Adrenal gland (tissue), 9 donors: ENCODE measurements at regions not wholly inside any gene's neighbourhood (a gene's known extent, or its start where the extent isn't known, plus 50 kb on each side); places are given as distances from the start of the nearest gene placed in this dataset.

Experiments
- DNase-seq, 7 donors: peaks; one replicate each; pipeline ENCODE4 v3.0.0-alpha.2; 2019 to 2020
- H3K27ac ChIP-seq, 5 donors: fragments of 200-600 bp; sonication (generic) in 4 of 5; 1 replicate in 3 of 5; 2 replicates in 2 of 5; pipeline versions ENCODE4 v1.5.1 to v1.8.0; 2016 to 2020; ENCODE audit warnings: mild to moderate bottlenecking in 1 of 5
- H3K27me3 ChIP-seq: fragments of 200-600 bp; 2 replicates; pipeline ENCODE4 v1.8.0; 2021
- H3K36me3 ChIP-seq, 2 donors: fragments of 200-600 bp; replicated peaks in 1 of 2; 1 replicate in 1 of 2; 2 replicates in 1 of 2; pipeline versions ENCODE4 v1.5.1 to v1.8.0; 2018 to 2022
- H3K4me1 ChIP-seq, 2 donors: fragments of 200-600 bp; replicated peaks in 1 of 2; 1 replicate in 1 of 2; 2 replicates in 1 of 2; pipeline versions ENCODE4 v1.5.1 to v1.8.0; 2018 to 2021
- H3K4me3 ChIP-seq, 4 donors: fragments of 200-600 bp; sonication (generic) in 3 of 4; one replicate each; pipeline ENCODE4 v1.5.1; 2016 to 2018
- H3K9me3 ChIP-seq, 3 donors: fragments of 200-600 bp; sonication (generic) in 1 of 3; replicated peaks in 1 of 3; 1 replicate in 2 of 3; 2 replicates in 1 of 3; pipeline versions ENCODE4 v1.5.1 to v1.8.0; 2016 to 2021
- CTCF ChIP-seq, 6 experiments: fragments of 450-650 bp in 4 of 6; fragments of 200-600 bp in 2 of 6; sonication (generic) in 1 of 6; IDR thresholded peaks; 1 replicate in 5 of 6; 2 replicates in 1 of 6; pipeline versions ENCODE4 v1.5.1 to v1.8.0; 2016 to 2021; ENCODE audit warnings: antibody characterized with exemption in 6 of 6, mild to moderate bottlenecking in 2 of 6, moderate library complexity in 1 of 6
- POLR2A ChIP-seq, 2 donors: fragments of 450-650 bp; IDR thresholded peaks; one replicate each; pipeline ENCODE4 v1.6.1; 2017; ENCODE audit warnings: antibody characterized with exemption in 2 of 2, mild to moderate bottlenecking in 2 of 2, moderate library complexity in 1 of 2
- WGBS, 4 donors: extraction: QIAGEN DNeasy Blood & Tissue Kit in 2 of 4; methylation state at CpG; one replicate each; pipeline versions ENCODE4 v1.1.5 to v1.1.7; 2013 to 2017; 5-methylcytosine and 5-hydroxymethylcytosine counted together
- intact Hi-C, 2 donors: fragments of 100-400 bp; cut with DNase I; formaldehyde crosslinking; loops; one replicate each; pipeline versions ENCODE4 v1.14.1 to v1.15.0; 2022 to 2023
- donor health status: healthy with polysubstance abuse.
- donor health status: Bipolar disorder and iron deficiency.
- donor health status: DM: yes; HTN: yes; CAD: no.
- donor health status: DM: no; HTN: no; CAD: no.
- donor health status: DM: no; HTN: no; CAD: no.

GRCh38 chr15:69700380-69700779 is 247.8 kb downstream of the RPLP1 start:
- intact Hi-C loops = no loop called here
- no peak overlapping the region for H3K27ac ChIP-seq
- WGBS, 4 donors = 77 to 94% (median 87%) methylated on average over 3 of the region's 3 CpGs
- no peaks in the 10 kb centered on the region for H3K27me3 ChIP-seq
- no peak overlapping the region for H3K4me3 ChIP-seq
- H3K36me3 ChIP-seq = no peaks in the 10 kb centered on the region
- TF ChIP-seq CTCF (IDR thresholded peaks at IDR 0.05) (no peak), POLR2A (IDR thresholded peaks at IDR 0.05) (no peak)
- no peaks in the 10 kb centered on the region for H3K9me3 ChIP-seq
- DNase-seq = no peak
- H3K4me1 ChIP-seq = no peaks in the 10 kb centered on the region

GRCh38 chr15:69701198-69701597 is 248.6 kb downstream of the RPLP1 start:
- Histone ChIP-seq H3K4me1 (no peaks in the 10 kb centered on the region), H3K4me3 (no peak overlapping the region), H3K27ac (no peak overlapping the region), H3K36me3 (no peaks in the 10 kb centered on the region), H3K9me3 (no peaks in the 10 kb centered on the region), H3K27me3 (no peaks in the 10 kb centered on the region)
- intact Hi-C loops = no loop called here
- DNase-seq = no peak
- TF ChIP-seq CTCF (IDR thresholded peaks at IDR 0.05) (no peak), POLR2A (IDR thresholded peaks at IDR 0.05) (no peak)
- 83 to 91% (median 85%) methylated on average over 3 of the region's 3 CpGs for WGBS, 4 donors

GRCh38 chr15:69703532-69704187 is 251.0 kb downstream of the RPLP1 start:
- DNase-seq = no peak
- no peak overlapping the region for H3K27ac ChIP-seq
- intact Hi-C loops = no loop called here
- WGBS, 4 donors = 45 to 59% (median 50%) methylated on average over 9 of the region's 9 CpGs
- TF ChIP-seq CTCF (IDR thresholded peaks at IDR 0.05) (no peak), POLR2A (IDR thresholded peaks at IDR 0.05) (no peak)
- no peaks in the 10 kb centered on the region for H3K4me1 ChIP-seq
- H3K9me3 ChIP-seq = no peaks in the 10 kb centered on the region
- no peaks in the 10 kb centered on the region for H3K27me3 ChIP-seq
- H3K4me3 ChIP-seq = no peak overlapping the region
- no peaks in the 10 kb centered on the region for H3K36me3 ChIP-seq

- no peaks in the 10 kb centered on the region for H3K36me3 ChIP-seq
- TF ChIP-seq POLR2A (IDR thresholded peaks at IDR 0.05) = no peak
- no peak for TF ChIP-seq CTCF (IDR thresholded peaks at IDR 0.05)
- no peaks in the 10 kb centered on the region for H3K27me3 ChIP-seq
- no peak overlapping the region for H3K4me3 ChIP-seq
- H3K27ac ChIP-seq = no peak overlapping the region
- intact Hi-C loops = no loop called here
- DNase-seq = no peak
- 65 to 89% (median 71%) methylated on average over 3 of the region's 3 CpGs for WGBS, 4 donors
- H3K9me3 ChIP-seq = no peaks in the 10 kb centered on the region
- no peaks in the 10 kb centered on the region for H3K4me1 ChIP-seq
These were observed 251.6 kb downstream of the RPLP1 start for GRCh38 chr15:69704229-69704628.
